ENCODE measurements at regions not wholly inside any gene's neighbourhood (a gene's known extent, or its start where the extent isn't known, plus 50 kb on each side); places are given as distances from the start of the nearest gene placed in this dataset.

- TF ChIP-seq REST (IDR thresholded peaks at IDR 0.05; ENCODE audit: unreplicated experiment): no peak
Measured at GRCh38 chr16:51427085-51427484, 276.0 kb upstream of the SALL1 start (continued).

- Histone ChIP-seq H3K9me2 (ENCODE audit: insufficient read depth) (peaks cover 7% of the 10 kb centered on the region; the same call in 1 of the 2 replicates), H3K27me3 (ENCODE audit: insufficient read depth) (no peaks in the 10 kb centered on the region), H3K4me1 (ENCODE audit: insufficient read depth) (no peaks in the 10 kb centered on the region), H4K20me1 (replicated peaks; ENCODE audit: insufficient read depth) (no peaks in the 10 kb centered on the region), H3K36me3 (ENCODE audit: insufficient read depth) (no peaks in the 10 kb centered on the region), H3F3A (replicated peaks; ENCODE audit: low read depth) (no peaks in the 10 kb centered on the region), H3K4me2 (no peak overlapping the region), H3K4me3 (no peak overlapping the region), H2AFZ (peak overlapping the region; percentile 70; the same call in 1 of the 2 replicates), H3K79me2 (replicated peaks; ENCODE audit: insufficient read depth) (no peaks in the 10 kb centered on the region), H3K27ac (ENCODE audit: low read depth) (no peak overlapping the region)
- H3K27ac Mint-ChIP-seq: no peak overlapping the region
- no peaks in the 10 kb centered on the region for H3K9me3 Mint-ChIP-seq
- peak; percentile 94 for ATAC-seq
- no peak overlapping the region for H3K4me3 Mint-ChIP-seq
- no peak for DNase-seq (ENCODE audit: low spot score)
- H3K27me3 Mint-ChIP-seq (ENCODE audit: insufficient read depth, low read depth, poor library complexity): peaks cover 8% of the 10 kb centered on the region
- H3K36me3 Mint-ChIP-seq (ENCODE audit: low read depth): 0 out of 3 replicates have a peak, but pooled peaks cover 6% of the 10 kb centered on the region
- H3K4me1 Mint-ChIP-seq: peaks cover 20% of the 10 kb centered on the region
- TF ChIP-seq ZNF331 (CRISPR knock-in tag; IDR thresholded peaks at IDR 0.05; ENCODE audit: low read depth) (no peak), STAT1 (IDR thresholded peaks at IDR 0.05; ENCODE audit: unreplicated experiment) (no peak), EZH2 (IDR thresholded peaks at IDR 0.05; ENCODE audit: low read depth, unreplicated experiment) (no peak), ZNF114 (CRISPR knock-in tag; IDR thresholded peaks at IDR 0.05) (no peak), ZNF462 (CRISPR knock-in tag; IDR thresholded peaks at IDR 0.05) (no peak), CREB1 (CRISPR knock-in tag; IDR thresholded peaks at IDR 0.05; ENCODE audit: low read depth) (no peak), POLR2AphosphoS5 (IDR thresholded peaks at IDR 0.05; ENCODE audit: low read depth) (no peak), CTCF (conservative IDR thresholded peaks at IDR 0.05; ENCODE audit: low read depth in 2 of 2) (no peak), REST (IDR thresholded peaks at IDR 0.05; ENCODE audit: unreplicated experiment) (no peak), NANOG (IDR thresholded peaks at IDR 0.05; ENCODE audit: borderline replicate concordance) (no peak)
Measured at GRCh38 chr16:51426276-51426675, 275.2 kb upstream of the SALL1 start.
